ENCODE measurements at regions not wholly inside any gene's neighbourhood (a gene's known extent, or its start where the extent isn't known, plus 50 kb on each side); places are given as distances from the start of the nearest gene placed in this dataset.

- TF ChIP-seq CTCF (conservative IDR thresholded peaks at IDR 0.05 in 1 of 2, IDR thresholded peaks at IDR 0.05 in 1 of 2; ENCODE audit: low read depth in 1 of 2, low read length in 2 of 2) = no peak
- no peak for TF ChIP-seq EZH2 (IDR thresholded peaks at IDR 0.05; ENCODE audit: low read length, missing control alignments)
Measured at GRCh38 chr1:5239911-5240310, 585.5 kb downstream of the AJAP1 start.

Measured in fibroblast of lung (primary cell).